ENCODE measurements at regions not wholly inside any gene's neighbourhood (a gene's known extent, or its start where the extent isn't known, plus 50 kb on each side); places are given as distances from the start of the nearest gene placed in this dataset.

DNA sequence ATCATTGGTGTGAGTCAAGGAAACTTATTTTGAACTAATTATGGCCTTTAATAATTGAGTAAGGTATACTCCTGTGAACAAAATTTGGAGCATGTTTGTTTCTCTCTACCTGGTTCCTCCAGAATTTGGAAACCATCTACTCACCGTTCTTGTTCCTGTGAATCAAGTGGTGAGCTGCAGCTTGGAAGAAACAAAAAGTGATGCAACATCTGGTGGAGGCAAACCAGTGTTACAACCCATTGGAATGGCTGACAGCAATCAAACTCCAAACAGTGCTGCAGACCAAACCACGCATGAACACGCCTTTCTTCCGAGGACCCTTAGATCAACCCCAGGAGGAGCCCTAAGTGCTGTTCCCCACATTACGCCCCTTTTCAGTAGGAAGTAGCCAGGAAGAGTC is 104.7 kb upstream of the VASH1 start:
- no peak overlapping the region for H3K4me3 ChIP-seq (ENCODE audit: insufficient read depth, low read depth, low read length, poor library complexity, severe bottlenecking)
- H3K9me3 ChIP-seq (ENCODE audit: control insufficient read depth, low read length), result no peaks in the 10 kb centered on the region
- no peak overlapping the region for H3K27ac ChIP-seq (ENCODE audit: insufficient read depth, low read length, poor library complexity, severe bottlenecking)

DNA sequence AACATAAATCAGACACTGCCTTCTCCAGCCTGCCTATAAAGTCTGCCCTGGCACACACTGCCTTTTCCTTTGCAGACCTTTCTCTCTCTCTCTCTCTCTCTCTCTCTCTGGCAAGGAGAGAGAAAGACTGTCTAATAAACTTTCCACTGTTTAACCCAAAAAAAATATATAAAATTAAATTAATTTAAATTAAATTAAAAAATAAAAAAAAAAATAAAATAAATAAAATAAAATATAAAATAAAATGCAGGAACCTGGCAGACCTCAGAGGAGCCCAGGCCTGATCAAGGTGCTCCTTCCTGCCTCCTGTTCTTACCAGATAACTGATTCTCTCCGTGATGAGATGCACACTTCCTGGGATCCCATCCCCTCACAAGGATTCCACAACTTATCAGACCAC is 103.9 kb upstream of the VASH1 start:
- Histone ChIP-seq H3K27ac (ENCODE audit: insufficient read depth, low read length, poor library complexity, severe bottlenecking) (no peak overlapping the region), H3K4me3 (ENCODE audit: insufficient read depth, low read depth, low read length, poor library complexity, severe bottlenecking) (no peak overlapping the region), H3K9me3 (ENCODE audit: control insufficient read depth, low read length) (no peaks in the 10 kb centered on the region), H3K36me3 (ENCODE audit: control insufficient read depth, insufficient read depth, low read length) (no peaks in the 10 kb centered on the region), H3K4me1 (ENCODE audit: control insufficient read depth, insufficient read depth, low read length, poor library complexity, severe bottlenecking) (no peaks in the 10 kb centered on the region), H3K27me3 (replicated peaks; ENCODE audit: control insufficient read depth, insufficient read depth, low read length, poor library complexity, severe bottlenecking) (no peaks in the 10 kb centered on the region)
- DNase-seq, result no peak

More for the DNA sequence above, 104.7 kb upstream of the VASH1 start:
- H3K27me3 ChIP-seq (replicated peaks; ENCODE audit: control insufficient read depth, insufficient read depth, low read length, poor library complexity, severe bottlenecking), result no peaks in the 10 kb centered on the region
- DNase-seq, result no peak
- H3K4me1 ChIP-seq (ENCODE audit: control insufficient read depth, insufficient read depth, low read length, poor library complexity, severe bottlenecking), result no peaks in the 10 kb centered on the region
- no peaks in the 10 kb centered on the region for H3K36me3 ChIP-seq (ENCODE audit: control insufficient read depth, insufficient read depth, low read length)

DNA sequence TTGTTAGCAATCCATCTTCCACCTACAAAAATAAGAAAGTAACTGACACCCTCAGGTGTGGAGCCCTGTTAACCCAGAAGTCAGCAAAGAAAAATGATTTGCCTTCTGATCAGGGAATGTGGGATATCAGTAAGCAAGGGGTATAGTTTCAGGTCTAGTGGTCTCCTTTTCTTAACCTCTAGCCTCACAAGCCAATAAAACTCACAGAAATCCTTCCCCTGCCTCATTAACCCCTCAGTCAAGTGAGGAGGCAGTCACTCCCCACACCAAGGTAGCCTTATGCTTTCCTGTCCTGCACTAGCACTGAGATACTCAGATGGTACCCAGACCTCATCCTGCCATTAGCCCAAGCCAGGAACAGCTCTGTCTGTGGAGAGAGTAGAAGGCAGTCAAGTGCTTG is 103.4 kb upstream of the VASH1 start:
- Histone ChIP-seq H3K27me3 (replicated peaks; ENCODE audit: control insufficient read depth, insufficient read depth, low read length, poor library complexity, severe bottlenecking) (no peaks in the 10 kb centered on the region), H3K4me3 (ENCODE audit: insufficient read depth, low read depth, low read length, poor library complexity, severe bottlenecking) (no peak overlapping the region), H3K9me3 (ENCODE audit: control insufficient read depth, low read length) (no peaks in the 10 kb centered on the region), H3K27ac (ENCODE audit: insufficient read depth, low read length, poor library complexity, severe bottlenecking) (no peak overlapping the region), H3K36me3 (ENCODE audit: control insufficient read depth, insufficient read depth, low read length) (no peaks in the 10 kb centered on the region), H3K4me1 (ENCODE audit: control insufficient read depth, insufficient read depth, low read length, poor library complexity, severe bottlenecking) (no peaks in the 10 kb centered on the region)
- DNase-seq, result no peak

DNA sequence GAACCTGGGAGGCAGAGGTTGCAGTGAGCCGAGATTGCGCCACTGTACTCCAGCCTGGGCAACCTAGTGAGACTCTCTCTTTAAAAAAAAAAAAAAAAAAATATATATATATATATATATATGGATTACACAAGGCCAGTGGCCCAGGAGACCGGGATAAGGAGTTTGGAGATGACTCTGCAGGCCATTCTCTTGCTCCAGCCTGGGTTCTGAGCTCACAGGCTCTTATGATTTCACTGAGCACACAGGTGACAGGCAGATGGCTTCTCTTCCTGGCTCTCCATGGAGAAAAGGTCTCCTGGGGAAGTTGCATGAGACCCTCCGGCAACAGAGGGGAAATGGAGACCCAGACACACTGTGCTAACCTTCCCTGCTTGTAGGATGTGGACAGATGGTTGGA is 98.7 kb upstream of the VASH1 start:
- no peak overlapping the region for H3K4me3 ChIP-seq (ENCODE audit: insufficient read depth, low read depth, low read length, poor library complexity, severe bottlenecking)
- H3K36me3 ChIP-seq (ENCODE audit: control insufficient read depth, insufficient read depth, low read length), result no peaks in the 10 kb centered on the region
- H3K4me1 ChIP-seq (ENCODE audit: control insufficient read depth, insufficient read depth, low read length, poor library complexity, severe bottlenecking), result no peaks in the 10 kb centered on the region
- no peaks in the 10 kb centered on the region for H3K9me3 ChIP-seq (ENCODE audit: control insufficient read depth, low read length)
- no peak for DNase-seq
- H3K27ac ChIP-seq (ENCODE audit: insufficient read depth, low read length, poor library complexity, severe bottlenecking), result no peak overlapping the region
- no peaks in the 10 kb centered on the region for H3K27me3 ChIP-seq (replicated peaks; ENCODE audit: control insufficient read depth, insufficient read depth, low read length, poor library complexity, severe bottlenecking)

DNA sequence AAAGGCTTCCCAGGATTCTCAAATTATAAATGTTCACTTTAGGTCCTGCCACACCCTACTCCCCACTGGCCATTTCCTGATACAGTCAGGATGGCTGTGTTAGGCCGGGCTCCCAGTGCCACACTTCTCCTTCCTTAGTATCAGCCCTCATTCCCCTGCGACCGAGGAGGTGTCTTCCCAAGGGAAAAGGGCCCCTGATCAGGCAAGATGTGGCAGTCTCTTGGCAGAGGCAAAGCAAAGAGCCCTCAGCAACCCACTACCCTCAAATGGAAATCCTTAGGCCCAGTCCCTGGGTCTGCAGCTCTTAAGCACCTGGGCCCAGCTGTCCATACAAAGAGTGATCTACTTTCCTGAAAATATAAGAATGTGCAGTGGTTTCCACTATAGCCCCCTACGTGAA is 96.5 kb upstream of the VASH1 start:
- no peaks in the 10 kb centered on the region for H3K4me1 ChIP-seq (ENCODE audit: control insufficient read depth, insufficient read depth, low read length, poor library complexity, severe bottlenecking)
- H3K36me3 ChIP-seq (ENCODE audit: control insufficient read depth, insufficient read depth, low read length), result no peaks in the 10 kb centered on the region
- H3K9me3 ChIP-seq (ENCODE audit: control insufficient read depth, low read length), result no peaks in the 10 kb centered on the region
- no peak overlapping the region for H3K27ac ChIP-seq (ENCODE audit: insufficient read depth, low read length, poor library complexity, severe bottlenecking)
- no peak for DNase-seq
- H3K27me3 ChIP-seq (replicated peaks; ENCODE audit: control insufficient read depth, insufficient read depth, low read length, poor library complexity, severe bottlenecking), result no peaks in the 10 kb centered on the region
- no peak overlapping the region for H3K4me3 ChIP-seq (ENCODE audit: insufficient read depth, low read depth, low read length, poor library complexity, severe bottlenecking)

DNA sequence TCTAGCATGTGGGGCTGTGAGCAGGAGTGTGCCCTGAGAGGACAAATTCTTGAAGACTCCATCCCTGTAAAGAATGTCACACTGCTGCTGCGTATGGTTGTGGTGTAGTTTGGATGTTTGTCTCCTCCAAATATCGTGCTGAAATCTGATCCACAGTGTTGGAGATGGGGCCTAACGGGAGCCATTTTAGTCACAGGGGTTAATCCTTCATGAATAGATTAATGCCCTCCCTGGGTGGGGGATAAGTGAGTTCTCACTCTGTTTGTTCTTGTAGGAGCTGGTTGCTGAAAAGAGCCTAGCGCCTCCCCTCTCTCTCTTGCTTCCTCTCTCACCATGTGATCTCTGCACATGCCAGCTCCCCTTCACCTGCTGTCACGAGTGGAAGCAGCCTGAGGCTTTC is 94.5 kb upstream of the VASH1 start:
- Histone ChIP-seq H3K9me3 (ENCODE audit: control insufficient read depth, low read length) (no peaks in the 10 kb centered on the region), H3K4me3 (ENCODE audit: insufficient read depth, low read depth, low read length, poor library complexity, severe bottlenecking) (no peak overlapping the region), H3K4me1 (ENCODE audit: control insufficient read depth, insufficient read depth, low read length, poor library complexity, severe bottlenecking) (no peaks in the 10 kb centered on the region), H3K36me3 (ENCODE audit: control insufficient read depth, insufficient read depth, low read length) (no peaks in the 10 kb centered on the region), H3K27ac (ENCODE audit: insufficient read depth, low read length, poor library complexity, severe bottlenecking) (no peak overlapping the region), H3K27me3 (replicated peaks; ENCODE audit: control insufficient read depth, insufficient read depth, low read length, poor library complexity, severe bottlenecking) (no peaks in the 10 kb centered on the region)
- no peak for DNase-seq

DNA sequence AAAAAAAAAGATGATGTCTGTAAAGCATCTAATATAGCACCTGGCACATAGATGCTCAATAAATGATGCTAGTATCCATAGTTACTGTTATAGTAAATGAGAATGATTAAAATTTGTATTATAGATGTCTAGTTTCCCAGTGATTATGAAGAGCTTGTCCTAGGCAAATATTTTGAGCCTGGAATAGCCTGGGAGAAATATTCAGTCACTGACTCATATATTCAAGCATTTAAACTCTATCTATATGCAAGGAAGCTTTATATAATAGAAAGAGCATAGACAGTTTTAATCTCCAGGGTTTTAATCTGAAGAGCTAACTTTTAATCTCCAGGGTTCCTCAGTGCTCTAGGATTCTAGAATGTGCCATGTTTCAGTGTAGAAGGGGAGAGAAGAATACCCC is 91.5 kb upstream of the VASH1 start:
- Histone ChIP-seq H3K36me3 (ENCODE audit: control insufficient read depth, insufficient read depth, low read length) (no peaks in the 10 kb centered on the region), H3K9me3 (ENCODE audit: control insufficient read depth, low read length) (no peaks in the 10 kb centered on the region), H3K4me1 (ENCODE audit: control insufficient read depth, insufficient read depth, low read length, poor library complexity, severe bottlenecking) (no peaks in the 10 kb centered on the region), H3K4me3 (ENCODE audit: insufficient read depth, low read depth, low read length, poor library complexity, severe bottlenecking) (no peak overlapping the region), H3K27me3 (replicated peaks; ENCODE audit: control insufficient read depth, insufficient read depth, low read length, poor library complexity, severe bottlenecking) (no peaks in the 10 kb centered on the region), H3K27ac (ENCODE audit: insufficient read depth, low read length, poor library complexity, severe bottlenecking) (no peak overlapping the region)
- no peak for DNase-seq

DNA sequence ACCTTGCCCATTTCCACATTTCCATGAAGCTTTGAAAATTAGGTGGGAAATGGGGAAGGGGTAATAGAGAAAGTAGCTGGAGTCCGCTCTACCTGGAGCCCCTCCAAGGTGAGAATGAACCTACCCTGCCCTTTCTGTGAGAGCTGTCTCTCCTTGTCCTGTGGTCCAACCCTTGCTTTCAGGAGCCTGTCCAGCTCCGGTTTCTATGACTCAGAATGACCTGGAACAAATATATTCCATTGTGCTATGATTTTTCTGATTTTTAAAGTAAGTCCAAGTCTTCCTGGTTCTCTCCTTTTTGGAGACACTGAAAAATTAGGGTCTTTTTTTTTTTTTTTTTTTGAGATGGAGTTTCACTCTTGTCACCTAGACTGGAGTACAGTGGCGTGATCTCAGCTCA is 89.1 kb upstream of the VASH1 start:
- Histone ChIP-seq H3K36me3 (ENCODE audit: control insufficient read depth, insufficient read depth, low read length) (no peaks in the 10 kb centered on the region), H3K9me3 (ENCODE audit: control insufficient read depth, low read length) (no peaks in the 10 kb centered on the region), H3K4me3 (ENCODE audit: insufficient read depth, low read depth, low read length, poor library complexity, severe bottlenecking) (no peak overlapping the region), H3K27ac (ENCODE audit: insufficient read depth, low read length, poor library complexity, severe bottlenecking) (no peak overlapping the region), H3K4me1 (ENCODE audit: control insufficient read depth, insufficient read depth, low read length, poor library complexity, severe bottlenecking) (no peaks in the 10 kb centered on the region), H3K27me3 (replicated peaks; ENCODE audit: control insufficient read depth, insufficient read depth, low read length, poor library complexity, severe bottlenecking) (no peaks in the 10 kb centered on the region)
- no peak for DNase-seq

DNA sequence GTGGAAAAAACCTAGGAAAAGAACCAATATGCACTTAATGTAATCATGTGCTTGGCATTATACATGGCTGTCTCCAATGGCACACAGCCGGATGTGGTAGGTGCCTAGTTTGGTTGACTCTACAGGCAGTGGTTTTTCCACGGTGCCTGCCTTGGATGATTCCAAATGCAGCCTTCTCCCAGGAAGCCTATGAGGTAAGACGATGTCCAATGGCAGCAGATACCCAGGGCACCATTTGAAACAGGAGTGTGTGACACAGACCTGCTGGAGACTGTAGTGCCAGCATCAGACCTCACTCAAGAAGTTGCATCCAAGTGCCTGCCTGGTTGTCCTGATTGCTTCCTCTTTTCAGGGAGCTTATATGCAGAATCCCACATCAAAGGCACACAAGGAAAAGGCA is 88.0 kb upstream of the VASH1 start:
- H3K4me3 ChIP-seq (ENCODE audit: insufficient read depth, low read depth, low read length, poor library complexity, severe bottlenecking), result no peak overlapping the region
- no peaks in the 10 kb centered on the region for H3K9me3 ChIP-seq (ENCODE audit: control insufficient read depth, low read length)
- no peaks in the 10 kb centered on the region for H3K36me3 ChIP-seq (ENCODE audit: control insufficient read depth, insufficient read depth, low read length)
- H3K27ac ChIP-seq (ENCODE audit: insufficient read depth, low read length, poor library complexity, severe bottlenecking), result no peak overlapping the region
- H3K27me3 ChIP-seq (replicated peaks; ENCODE audit: control insufficient read depth, insufficient read depth, low read length, poor library complexity, severe bottlenecking), result no peaks in the 10 kb centered on the region
- DNase-seq, result no peak
- H3K4me1 ChIP-seq (ENCODE audit: control insufficient read depth, insufficient read depth, low read length, poor library complexity, severe bottlenecking), result no peaks in the 10 kb centered on the region

DNA sequence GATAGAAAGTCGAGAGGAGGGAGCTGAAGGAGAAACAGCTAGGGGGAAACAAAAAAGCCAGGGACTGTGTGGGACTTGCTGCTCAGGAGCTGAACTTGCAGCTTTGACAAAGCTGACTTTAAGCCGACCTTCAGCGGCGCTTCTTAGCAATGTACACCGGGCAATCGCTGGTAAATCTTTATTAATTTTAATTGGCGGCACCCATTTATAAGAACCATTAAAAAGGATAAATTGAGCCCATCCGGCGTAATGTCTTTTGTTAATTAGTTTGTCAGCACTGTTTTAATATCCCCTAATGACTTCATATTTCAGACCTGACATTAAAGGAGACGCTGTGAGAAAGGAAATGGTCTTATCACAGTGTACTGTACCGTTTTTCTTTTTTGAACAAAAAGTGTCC is 86.2 kb upstream of the VASH1 start:
- Histone ChIP-seq H3K27ac (ENCODE audit: insufficient read depth, low read length, poor library complexity, severe bottlenecking) (no peak overlapping the region), H3K4me3 (ENCODE audit: insufficient read depth, low read depth, low read length, poor library complexity, severe bottlenecking) (no peak overlapping the region)
- no peak for DNase-seq

DNA sequence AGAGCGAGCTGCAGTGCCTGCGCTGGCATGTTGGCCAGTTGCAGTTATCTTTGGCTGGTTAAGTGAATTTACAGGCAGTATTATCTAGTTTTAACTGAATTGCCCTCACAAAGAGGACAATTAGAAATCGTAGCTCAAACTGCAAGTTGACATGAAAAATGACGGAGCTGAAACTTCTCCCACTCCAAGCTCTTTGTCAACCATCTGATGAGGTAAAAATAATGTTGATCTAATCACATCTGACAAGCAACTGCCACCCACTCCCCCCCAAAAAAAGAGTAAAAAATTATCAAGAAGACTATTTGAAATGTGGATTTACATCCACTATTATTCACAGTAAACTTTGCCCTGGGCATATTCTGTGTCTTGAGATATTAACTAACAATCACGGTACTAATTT is 84.7 kb upstream of the VASH1 start:
- H3K27me3 ChIP-seq (replicated peaks; ENCODE audit: control insufficient read depth, insufficient read depth, low read length, poor library complexity, severe bottlenecking), result no peaks in the 10 kb centered on the region
- no peaks in the 10 kb centered on the region for H3K36me3 ChIP-seq (ENCODE audit: control insufficient read depth, insufficient read depth, low read length)
- H3K9me3 ChIP-seq (ENCODE audit: control insufficient read depth, low read length), result no peaks in the 10 kb centered on the region
- no peak overlapping the region for H3K27ac ChIP-seq (ENCODE audit: insufficient read depth, low read length, poor library complexity, severe bottlenecking)
- no peaks in the 10 kb centered on the region for H3K4me1 ChIP-seq (ENCODE audit: control insufficient read depth, insufficient read depth, low read length, poor library complexity, severe bottlenecking)
- no peak for DNase-seq
- H3K4me3 ChIP-seq (ENCODE audit: insufficient read depth, low read depth, low read length, poor library complexity, severe bottlenecking), result no peak overlapping the region

More for the DNA sequence above, 86.2 kb upstream of the VASH1 start:
- no peaks in the 10 kb centered on the region for H3K27me3 ChIP-seq (replicated peaks; ENCODE audit: control insufficient read depth, insufficient read depth, low read length, poor library complexity, severe bottlenecking)
- H3K36me3 ChIP-seq (ENCODE audit: control insufficient read depth, insufficient read depth, low read length), result no peaks in the 10 kb centered on the region
- no peaks in the 10 kb centered on the region for H3K4me1 ChIP-seq (ENCODE audit: control insufficient read depth, insufficient read depth, low read length, poor library complexity, severe bottlenecking)
- H3K9me3 ChIP-seq (ENCODE audit: control insufficient read depth, low read length), result no peaks in the 10 kb centered on the region
